ENCODE measurements at regions not wholly inside any gene's neighbourhood (a gene's known extent, or its start where the extent isn't known, plus 50 kb on each side); places are given as distances from the start of the nearest gene placed in this dataset.

- H3K4me1 Mint-ChIP-seq, result no peaks in the 10 kb centered on the region
- no peak overlapping the region for H3K4me3 Mint-ChIP-seq
- Histone ChIP-seq H2AFZ (ENCODE audit: low read length) (no peak overlapping the region), H3K4me1 (ENCODE audit: insufficient read depth, low read length) (no peaks in the 10 kb centered on the region), H3K9ac (ENCODE audit: extremely low read depth, insufficient read length, low read length) (no peak overlapping the region), H3K4ac (ENCODE audit: low read depth, low read length) (no peak overlapping the region), H4K5ac (ENCODE audit: insufficient read length, low read depth, low read length) (no peak overlapping the region), H3K14ac (ENCODE audit: insufficient read depth, low read length) (no peak overlapping the region), H4K91ac (ENCODE audit: insufficient read length, low read depth, low read length) (no peak overlapping the region), H3K56ac (ENCODE audit: insufficient read length, low read depth, low read length) (no peak overlapping the region), H2AK5ac (ENCODE audit: insufficient read length, low read length) (no peak overlapping the region), H3K79me1 (ENCODE audit: insufficient read depth, low read depth, low read length, poor library complexity, severe bottlenecking) (no peaks in the 10 kb centered on the region), H3K18ac (ENCODE audit: insufficient read length, low read depth, low read length) (no peak overlapping the region), H2BK15ac (ENCODE audit: low read depth, low read length) (no peak overlapping the region), H2BK5ac (ENCODE audit: insufficient read length, low read length) (no peak overlapping the region), H3K27ac (ENCODE audit: insufficient read length, low read depth, low read length) (no peak overlapping the region), H3K4me2 (ENCODE audit: insufficient read depth, insufficient read length, low read length) (no peak overlapping the region), H2BK12ac (ENCODE audit: insufficient read length, low read depth, low read length) (no peak overlapping the region), H4K8ac (replicated peaks; ENCODE audit: insufficient read length, low read depth, low read length) (no peak overlapping the region), H3T11ph (ENCODE audit: low read length) (no peak overlapping the region), H2BK120ac (ENCODE audit: low read depth, low read length, poor library complexity, severe bottlenecking) (no peak overlapping the region), H2BK20ac (ENCODE audit: low read depth, low read length, poor library complexity, severe bottlenecking) (no peak overlapping the region), H3K23me2 (ENCODE audit: insufficient read length, low read depth, low read length, poor library complexity, severe bottlenecking) (no peaks in the 10 kb centered on the region), H3K9me3 (ENCODE audit: control insufficient read depth, low read depth, low read length) (no peaks in the 10 kb centered on the region), H4K20me1 (ENCODE audit: control insufficient read depth, insufficient read depth, insufficient read length) (no peaks in the 10 kb centered on the region), H3K27me3 (ENCODE audit: insufficient read depth, low read length) (no peaks in the 10 kb centered on the region), H3K79me2 (ENCODE audit: insufficient read depth, low read length) (no peaks in the 10 kb centered on the region), H3K23ac (ENCODE audit: insufficient read length, low read depth, low read length) (no peak overlapping the region)
- H3K27me3 Mint-ChIP-seq (ENCODE audit: low read depth), result no peaks in the 10 kb centered on the region; the same call in 1 of the 2 replicates
- peaks cover 0 to 3% (median under 1%) of the 10 kb centered on the region in 3 experiments; a peak in 1 of 7 replicates for H3K36me3 Mint-ChIP-seq (ENCODE audit: insufficient read depth in 1 of 3, low read depth in 3 of 3)
- no peak for TF ChIP-seq CTCF (conservative IDR thresholded peaks at IDR 0.05)
- H3K27ac Mint-ChIP-seq, result no peak overlapping the region
- peaks cover 6 to 9% of the 10 kb centered on the region in 2 experiments; a peak in 3 of 5 replicates for H3K9me3 Mint-ChIP-seq
- no peak for DNase-seq
Measured at GRCh38 chr15:36152936-36153335, 426.5 kb upstream of the CDIN1 start.

Measured in H9 (cell line).